ENCODE measurements at regions not wholly inside any gene's neighbourhood (a gene's known extent, or its start where the extent isn't known, plus 50 kb on each side); places are given as distances from the start of the nearest gene placed in this dataset.
"Not testable (repeated sequence)": the region's sequence is repeated elsewhere in the genome, so short reads cannot be mapped to it uniquely, and the experiment has no call there.

GRCh38 chr20:22055981-22056380 lies 350.5 kb downstream of the PAX1 start:
- no peak for DNase-seq

- no peak for DNase-seq
Observed at GRCh38 chr20:22052025-22052650, 346.7 kb downstream of the PAX1 start.

- not testable (repeated sequence) for DNase-seq
Observed at GRCh38 chr20:22045956-22046507, 340.6 kb downstream of the PAX1 start.

GRCh38 chr20:22027423-22027822 lies 322.0 kb downstream of the PAX1 start:
- DNase-seq, result no peak

GRCh38 chr20:22020201-22020600 lies 314.7 kb downstream of the PAX1 start:
- DNase-seq, result no peak

GRCh38 chr20:22008456-22008855 lies 303.0 kb downstream of the PAX1 start:
- no peak for DNase-seq

- no peak for DNase-seq
Observed at GRCh38 chr20:22006306-22006705, 300.8 kb downstream of the PAX1 start.

- DNase-seq, result no peak
Observed at GRCh38 chr20:22005535-22005934, 300.1 kb downstream of the PAX1 start.

GRCh38 chr20:22004946-22005345 lies 299.5 kb downstream of the PAX1 start:
- DNase-seq, result no peak

GRCh38 chr20:22003680-22004079 lies 298.2 kb downstream of the PAX1 start:
- no peak for DNase-seq

GRCh38 chr20:22001886-22002285 lies 296.4 kb downstream of the PAX1 start:
- DNase-seq, result no peak

- no peak for DNase-seq
Observed at GRCh38 chr20:21995461-21995860, 290.0 kb downstream of the PAX1 start.

GRCh38 chr20:21994203-21994602 lies 288.7 kb downstream of the PAX1 start:
- no peak for DNase-seq

GRCh38 chr20:21982559-21982958 lies 277.1 kb downstream of the PAX1 start:
- no peak for DNase-seq

GRCh38 chr20:21981597-21982344 lies 276.3 kb downstream of the PAX1 start:
- no peak for DNase-seq

- no peak for DNase-seq
Observed at GRCh38 chr20:21981179-21981578, 275.7 kb downstream of the PAX1 start.

- DNase-seq, result no peak
Observed at GRCh38 chr20:21971436-21971835, 266.0 kb downstream of the PAX1 start.

GRCh38 chr20:21968486-21968885 lies 263.0 kb downstream of the PAX1 start:
- DNase-seq, result no peak

- no peak for DNase-seq
Observed at GRCh38 chr20:21967481-21967880, 262.0 kb downstream of the PAX1 start.

- no peak for DNase-seq
Observed at GRCh38 chr20:21956591-21956990, 251.1 kb downstream of the PAX1 start.

GRCh38 chr20:21947406-21947805 lies 241.9 kb downstream of the PAX1 start:
- DNase-seq, result no peak

GRCh38 chr20:21944227-21944626 lies 238.8 kb downstream of the PAX1 start:
- no peak for DNase-seq

- no peak for DNase-seq
Observed at GRCh38 chr20:21941941-21942805, 236.7 kb downstream of the PAX1 start.

Data from T-helper 1 cell (primary cell).